ENCODE measurements at regions not wholly inside any gene's neighbourhood (a gene's known extent, or its start where the extent isn't known, plus 50 kb on each side); places are given as distances from the start of the nearest gene placed in this dataset.

DNA sequence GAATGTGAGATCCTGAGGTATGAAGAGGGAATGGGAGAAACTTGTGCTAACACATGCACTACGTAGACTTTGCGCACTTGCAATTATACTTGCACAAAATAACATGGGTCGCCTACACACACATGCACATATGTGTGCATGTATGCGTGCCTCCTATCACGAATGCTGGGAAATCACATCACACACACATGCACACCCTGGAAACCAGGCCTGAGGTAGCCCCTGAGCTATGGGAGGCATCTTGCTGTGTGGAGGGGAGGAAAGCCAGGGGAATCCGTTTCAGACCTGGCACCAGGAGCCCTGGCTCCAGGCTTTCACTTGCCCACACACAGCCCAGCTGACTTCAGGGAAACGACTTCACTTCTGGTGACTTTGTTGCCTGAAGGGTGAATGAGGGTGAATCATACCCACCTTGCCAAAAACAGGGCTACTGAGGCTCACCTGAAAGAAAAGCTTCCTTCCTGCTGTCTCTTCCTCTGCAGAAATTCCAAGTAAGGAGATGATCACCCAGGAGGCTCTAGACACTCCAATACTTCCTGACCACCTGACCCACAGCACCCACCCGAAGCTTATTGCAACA is 136.0 kb upstream of the NGF start:
- TF ChIP-seq, protein P1, sequence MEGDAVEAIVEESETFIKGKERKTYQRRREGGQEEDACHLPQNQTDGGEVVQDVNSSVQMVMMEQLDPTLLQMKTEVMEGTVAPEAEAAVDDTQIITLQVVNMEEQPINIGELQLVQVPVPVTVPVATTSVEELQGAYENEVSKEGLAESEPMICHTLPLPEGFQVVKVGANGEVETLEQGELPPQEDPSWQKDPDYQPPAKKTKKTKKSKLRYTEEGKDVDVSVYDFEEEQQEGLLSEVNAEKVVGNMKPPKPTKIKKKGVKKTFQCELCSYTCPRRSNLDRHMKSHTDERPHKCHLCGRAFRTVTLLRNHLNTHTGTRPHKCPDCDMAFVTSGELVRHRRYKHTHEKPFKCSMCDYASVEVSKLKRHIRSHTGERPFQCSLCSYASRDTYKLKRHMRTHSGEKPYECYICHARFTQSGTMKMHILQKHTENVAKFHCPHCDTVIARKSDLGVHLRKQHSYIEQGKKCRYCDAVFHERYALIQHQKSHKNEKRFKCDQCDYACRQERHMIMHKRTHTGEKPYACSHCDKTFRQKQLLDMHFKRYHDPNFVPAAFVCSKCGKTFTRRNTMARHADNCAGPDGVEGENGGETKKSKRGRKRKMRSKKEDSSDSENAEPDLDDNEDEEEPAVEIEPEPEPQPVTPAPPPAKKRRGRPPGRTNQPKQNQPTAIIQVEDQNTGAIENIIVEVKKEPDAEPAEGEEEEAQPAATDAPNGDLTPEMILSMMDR (CRISPR knock-in tag; IDR thresholded peaks at IDR 0.05) = no peak
- TF ChIP-seq YY1 (IDR thresholded peaks at IDR 0.05; ENCODE audit: insufficient read depth, insufficient replicate concordance, low read depth, low read length) (no peak), POLR2A (IDR thresholded peaks at IDR 0.05; ENCODE audit: insufficient read depth in 1 of 2, low read depth in 2 of 2, low read length in 2 of 2) (no peak), FOXP1 (IDR thresholded peaks at IDR 0.05) (no peak), FOXP1 (CRISPR knock-in tag; IDR thresholded peaks at IDR 0.05) (no peak)
- TF ChIP-seq, protein P2, sequence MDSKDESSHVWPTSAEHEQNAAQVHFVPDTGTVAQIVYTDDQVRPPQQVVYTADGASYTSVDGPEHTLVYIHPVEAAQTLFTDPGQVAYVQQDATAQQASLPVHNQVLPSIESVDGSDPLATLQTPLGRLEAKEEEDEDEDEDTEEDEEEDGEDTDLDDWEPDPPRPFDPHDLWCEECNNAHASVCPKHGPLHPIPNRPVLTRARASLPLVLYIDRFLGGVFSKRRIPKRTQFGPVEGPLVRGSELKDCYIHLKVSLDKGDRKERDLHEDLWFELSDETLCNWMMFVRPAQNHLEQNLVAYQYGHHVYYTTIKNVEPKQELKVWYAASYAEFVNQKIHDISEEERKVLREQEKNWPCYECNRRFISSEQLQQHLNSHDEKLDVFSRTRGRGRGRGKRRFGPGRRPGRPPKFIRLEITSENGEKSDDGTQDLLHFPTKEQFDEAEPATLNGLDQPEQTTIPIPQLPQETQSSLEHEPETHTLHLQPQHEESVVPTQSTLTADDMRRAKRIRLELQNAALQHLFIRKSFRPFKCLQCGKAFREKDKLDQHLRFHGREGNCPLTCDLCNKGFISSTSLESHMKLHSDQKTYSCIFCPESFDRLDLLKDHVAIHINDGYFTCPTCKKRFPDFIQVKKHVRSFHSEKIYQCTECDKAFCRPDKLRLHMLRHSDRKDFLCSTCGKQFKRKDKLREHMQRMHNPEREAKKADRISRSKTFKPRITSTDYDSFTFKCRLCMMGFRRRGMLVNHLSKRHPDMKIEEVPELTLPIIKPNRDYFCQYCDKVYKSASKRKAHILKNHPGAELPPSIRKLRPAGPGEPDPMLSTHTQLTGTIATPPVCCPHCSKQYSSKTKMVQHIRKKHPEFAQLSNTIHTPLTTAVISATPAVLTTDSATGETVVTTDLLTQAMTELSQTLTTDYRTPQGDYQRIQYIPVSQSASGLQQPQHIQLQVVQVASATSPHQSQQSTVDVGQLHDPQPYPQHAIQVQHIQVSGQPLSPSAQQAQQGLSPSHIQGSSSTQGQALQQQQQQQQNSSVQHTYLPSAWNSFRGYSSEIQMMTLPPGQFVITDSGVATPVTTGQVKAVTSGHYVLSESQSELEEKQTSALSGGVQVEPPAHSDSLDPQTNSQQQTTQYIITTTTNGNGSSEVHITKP (CRISPR knock-in tag; IDR thresholded peaks at IDR 0.05; ENCODE audit: low read depth) = no peak

All from HepG2 (cell line).